Left lung (tissue), 4 donors: ENCODE measurements at regions not wholly inside any gene's neighbourhood (a gene's known extent, or its start where the extent isn't known, plus 50 kb on each side); places are given as distances from the start of the nearest gene placed in this dataset.

Experiments used
- ATAC-seq: fragments of 200-7000 bp; cut with Tn5 transposase; one replicate; pipeline ENCODE4 v1.9.1; 2020; ENCODE audit warnings: moderate library complexity
- DNase-seq, 4 donors: peaks; one replicate each; pipeline ENCODE4 v3.0.0-alpha.2; 2013 to 2020
- H3K27ac ChIP-seq, 2 donors: fragments of 200-600 bp; sonication (generic) in 1 of 2; one replicate each; pipeline versions ENCODE4 v1.5.0 to v1.8.0; 2020 to 2021
- H3K27me3 ChIP-seq, 2 donors: fragments of 200-600 bp; sonication (generic) in 1 of 2; one replicate each; pipeline versions ENCODE4 v1.5.0 to v1.8.0; 2020 to 2021
- H3K36me3 ChIP-seq, 2 donors: fragments of 200-600 bp; sonication (generic) in 1 of 2; one replicate each; pipeline versions ENCODE4 v1.5.0 to v1.8.0; 2020 to 2021
- H3K4me1 ChIP-seq, 2 donors: fragments of 200-600 bp; one replicate each; pipeline ENCODE4 v1.8.0; 2021
- H3K4me3 ChIP-seq, 2 donors: fragments of 200-600 bp; sonication (generic) in 1 of 2; one replicate each; pipeline versions ENCODE4 v1.5.0 to v1.8.0; 2020 to 2021; ENCODE audit warnings: mild to moderate bottlenecking in 1 of 2
- H3K9me3 ChIP-seq, 2 donors: fragments of 200-600 bp; sonication (generic) in 1 of 2; one replicate each; pipeline versions ENCODE4 v1.5.0 to v1.8.0; 2020 to 2021
- CTCF ChIP-seq, 2 donors: fragments of 200-600 bp; sonication (generic) in 1 of 2; IDR thresholded peaks; one replicate each; pipeline versions ENCODE4 v1.5.0 to v1.8.0; 2021; ENCODE audit warnings: antibody characterized with exemption in 2 of 2
- intact Hi-C, 2 donors: fragments of 100-400 bp; cut with DNase I; formaldehyde crosslinking; loops; one replicate each; pipeline versions ENCODE4 v1.11.2 to v1.14.2; 2022
- donor health status: DM: no; HTN: yes; CAD: no.
- donor health status: DM: no; HTN: no; CAD: no.

DNA sequence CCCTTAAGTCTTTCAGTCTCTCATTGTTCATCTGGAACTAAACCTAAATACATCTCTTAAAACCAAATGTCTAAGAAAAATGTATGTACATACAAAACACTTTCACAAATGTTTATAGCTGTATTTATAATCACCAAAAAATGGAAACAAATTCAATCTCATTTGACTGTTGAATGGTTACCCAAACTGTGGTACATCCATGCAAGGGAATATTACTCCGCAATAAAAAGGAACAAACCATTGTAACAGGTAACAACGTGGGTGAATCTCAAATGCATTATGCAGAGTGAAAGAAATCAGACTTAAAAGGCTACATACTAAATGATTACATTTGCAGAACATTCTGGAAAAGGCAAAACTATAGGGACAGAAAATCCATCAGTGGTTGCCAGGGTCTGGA lies 425.2 kb downstream of the COG6 start:
- Histone ChIP-seq H3K4me3 (no peak overlapping the region), H3K9me3 (no peaks in the 10 kb centered on the region), H3K27me3 (no peaks in the 10 kb centered on the region), H3K27ac (no peak overlapping the region), H3K4me1 (peaks cover 0 to 4% of the 10 kb centered on the region in 2 donors), H3K36me3 (no peaks in the 10 kb centered on the region)
- ATAC-seq (no peak), DNase-seq (no peak)
- intact Hi-C loops, result no loop called here
- TF ChIP-seq CTCF (IDR thresholded peaks at IDR 0.05), result no peak

DNA sequence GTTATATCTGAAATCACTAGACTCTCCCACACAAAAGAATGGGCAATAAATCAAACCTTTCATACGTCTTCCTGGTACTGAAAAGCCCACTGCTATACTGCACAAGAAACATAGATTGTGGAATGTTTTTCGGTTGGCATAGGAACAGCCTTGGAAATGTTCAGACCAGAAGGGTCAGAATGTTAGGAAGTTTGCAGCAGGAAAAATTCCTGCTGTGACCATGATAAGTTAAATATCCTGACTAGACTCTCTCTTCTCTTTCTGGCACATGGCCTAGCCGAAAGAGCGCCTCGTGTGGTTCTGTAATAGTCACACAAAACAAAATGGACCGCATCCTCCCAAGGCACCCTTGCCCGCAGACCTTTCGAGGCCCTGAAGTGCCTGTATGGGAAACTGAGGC lies 427.2 kb downstream of the COG6 start:
- ATAC-seq (peak; percentile 57), DNase-seq (peak in 1 of 4 donors; percentile 58)
- H3K4me1 ChIP-seq, result peaks cover 0 to 4% of the 10 kb centered on the region in 2 donors
- H3K36me3 ChIP-seq, result no peaks in the 10 kb centered on the region
- H3K9me3 ChIP-seq, result no peaks in the 10 kb centered on the region
- no peak overlapping the region for H3K4me3 ChIP-seq
- TF ChIP-seq CTCF (IDR thresholded peaks at IDR 0.05), result no peak
- intact Hi-C loops, result no loop called here
- peak overlapping the region in 1 of 2 donors; percentile 25 for H3K27ac ChIP-seq
- H3K27me3 ChIP-seq, result no peaks in the 10 kb centered on the region

- no peak for DNase-seq
- intact Hi-C loops, result no loop called here
Measured at GRCh38 chr13:40083841-40084240, 428.4 kb downstream of the COG6 start.

DNA sequence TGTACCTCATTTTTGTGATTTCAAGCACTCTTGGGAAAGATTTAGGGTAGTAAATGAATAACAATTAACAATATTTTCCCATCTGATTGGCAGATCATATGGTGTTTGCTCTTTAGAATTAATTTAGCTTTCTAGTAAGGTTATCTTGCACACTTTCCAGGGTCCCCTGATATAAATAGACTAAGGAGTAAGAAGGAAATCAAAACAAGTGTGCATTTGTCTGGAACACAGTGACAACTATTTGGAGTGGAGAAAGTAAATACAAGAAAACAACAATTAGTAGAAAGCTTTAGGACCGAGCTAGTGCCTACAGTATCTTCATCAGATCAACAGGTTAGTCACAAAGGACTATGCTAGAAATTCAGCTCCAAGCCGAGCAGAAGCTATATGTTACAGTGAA lies 429.5 kb downstream of the COG6 start:
- Histone ChIP-seq H3K4me1 (peaks cover 0 to 4% of the 10 kb centered on the region in 2 donors), H3K27me3 (no peaks in the 10 kb centered on the region), H3K36me3 (no peaks in the 10 kb centered on the region), H3K9me3 (no peaks in the 10 kb centered on the region), H3K27ac (no peak overlapping the region), H3K4me3 (no peak overlapping the region)
- TF ChIP-seq CTCF (IDR thresholded peaks at IDR 0.05), result no peak
- DNase-seq (no peak), ATAC-seq (no peak)
- intact Hi-C loops, result no loop called here

More at GRCh38 chr13:40083841-40084240, 428.4 kb downstream of the COG6 start:
- Histone ChIP-seq H3K27me3 (no peaks in the 10 kb centered on the region), H3K27ac (no peak overlapping the region), H3K36me3 (no peaks in the 10 kb centered on the region), H3K9me3 (no peaks in the 10 kb centered on the region), H3K4me1 (peaks cover 0 to 4% of the 10 kb centered on the region in 2 donors), H3K4me3 (no peak overlapping the region)
- ATAC-seq, result no peak
- TF ChIP-seq CTCF (IDR thresholded peaks at IDR 0.05), result no peak

GRCh38 chr13:40087091-40088002 lies 431.9 kb downstream of the COG6 start:
- ATAC-seq (no peak), DNase-seq (no peak)
- Histone ChIP-seq H3K27ac (no peak overlapping the region), H3K4me1 (peaks cover 0 to 2% of the 10 kb centered on the region in 2 donors), H3K9me3 (no peaks in the 10 kb centered on the region), H3K36me3 (no peaks in the 10 kb centered on the region), H3K4me3 (no peak overlapping the region), H3K27me3 (no peaks in the 10 kb centered on the region)
- intact Hi-C loops, result no loop called here
- TF ChIP-seq CTCF (IDR thresholded peaks at IDR 0.05), result no peak
